Left ventricle myocardium inferior (tissue), 1 donor: ENCODE measurements at regions not wholly inside any gene's neighbourhood (a gene's known extent, or its start where the extent isn't known, plus 50 kb on each side); places are given as distances from the start of the nearest gene placed in this dataset.

ENCODE experiments used
- DNase-seq: peaks from one replicate; pipeline ENCODE4 v3.0.0-alpha.2; 2020
- H3K27ac ChIP-seq: fragments of 200-600 bp; replicated peaks from 2 replicates; pipeline ENCODE4 v1.8.0; 2021
- H3K27me3 ChIP-seq: fragments of 200-600 bp; 2 replicates; pipeline ENCODE4 v1.8.0; 2021; ENCODE audit warnings: low read depth
- H3K36me3 ChIP-seq: fragments of 200-600 bp; 2 replicates; pipeline ENCODE4 v1.8.0; 2021
- H3K4me1 ChIP-seq: fragments of 200-600 bp; 2 replicates; pipeline ENCODE4 v1.8.0; 2021
- H3K4me3 ChIP-seq: fragments of 200-600 bp; 2 replicates; pipeline ENCODE4 v1.8.0; 2021; ENCODE audit warnings: mild to moderate bottlenecking, moderate library complexity
- H3K9me3 ChIP-seq: fragments of 200-600 bp; replicated peaks from 2 replicates; pipeline ENCODE4 v1.8.0; 2021
- CTCF ChIP-seq: fragments of 200-600 bp; IDR thresholded peaks from 2 replicates; pipeline ENCODE4 v1.8.0; 2021; ENCODE audit warnings: antibody characterized with exemption, mild to moderate bottlenecking, borderline replicate concordance
- intact Hi-C: fragments of 100-400 bp; cut with micrococcal nuclease; formaldehyde crosslinking; loops from one replicate; pipeline ENCODE4 v1.11.0; 2022
- donor health status: DM: no; HTN: yes; CAD: no; lungs with severe emphysema.

DNA sequence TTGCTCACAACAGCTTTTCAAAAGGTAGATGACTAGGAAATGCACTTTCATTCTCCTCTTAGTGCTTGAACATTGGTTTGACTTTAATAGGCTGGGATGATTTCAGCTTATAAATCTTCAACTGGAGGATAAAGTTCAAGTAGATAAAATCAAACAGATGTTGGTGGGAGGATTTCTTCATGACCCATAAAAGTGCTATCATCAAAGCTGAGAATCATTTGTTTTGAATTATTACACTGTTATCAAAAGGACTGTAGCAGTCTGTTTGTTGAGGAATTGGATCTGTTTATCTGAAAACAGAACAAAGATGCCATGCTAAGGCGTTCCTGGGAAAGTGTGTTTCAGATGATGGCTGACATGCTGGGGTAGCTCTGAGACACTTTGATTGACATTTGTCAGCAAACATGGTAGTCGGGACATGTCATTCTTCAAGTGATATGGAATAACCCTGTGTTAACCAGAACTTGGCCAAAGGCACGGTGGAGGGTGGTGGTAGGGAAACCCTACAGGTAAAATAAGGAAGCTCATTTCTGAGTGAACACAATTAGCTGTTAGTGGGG lies 304.0 kb upstream of the PITX2 start:
- no peaks in the 10 kb centered on the region for H3K27me3 ChIP-seq
- intact Hi-C loops, result no loop called here
- H3K36me3 ChIP-seq, result no peaks in the 10 kb centered on the region
- no peaks in the 10 kb centered on the region for H3K4me1 ChIP-seq
- no peak overlapping the region for H3K27ac ChIP-seq
- TF ChIP-seq CTCF, result no peak
- no peak overlapping the region for H3K4me3 ChIP-seq
- no peaks in the 10 kb centered on the region for H3K9me3 ChIP-seq
- no peak for DNase-seq

DNA sequence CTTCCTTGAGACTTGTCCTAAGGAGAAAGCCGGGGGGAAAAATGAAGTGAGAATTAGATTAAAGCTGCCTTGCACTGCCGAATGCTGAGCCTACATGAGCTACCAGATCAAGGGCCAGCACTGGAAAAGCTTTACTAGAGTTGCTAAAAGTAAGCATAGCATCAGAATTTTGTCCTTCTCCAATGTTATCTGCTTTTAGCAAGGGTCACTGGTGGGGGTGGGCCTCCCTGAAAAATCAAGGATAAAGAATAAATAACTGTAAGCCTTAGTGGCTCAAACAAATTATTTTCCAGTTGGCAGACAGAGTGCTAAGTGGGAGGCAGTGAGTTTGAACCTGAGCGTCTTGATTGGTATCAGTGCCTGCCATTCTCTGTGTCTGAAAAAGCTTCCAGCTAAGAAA lies 310.5 kb upstream of the PITX2 start:
- no peaks in the 10 kb centered on the region for H3K9me3 ChIP-seq
- H3K4me3 ChIP-seq, result no peak overlapping the region
- no peak for DNase-seq
- H3K4me1 ChIP-seq, result no peaks in the 10 kb centered on the region
- no peaks in the 10 kb centered on the region for H3K36me3 ChIP-seq
- H3K27ac ChIP-seq, result no peak overlapping the region
- no peaks in the 10 kb centered on the region for H3K27me3 ChIP-seq
- no peak for TF ChIP-seq CTCF
- intact Hi-C loops, result no loop called here

- no peak overlapping the region for H3K27ac ChIP-seq
- no peak for TF ChIP-seq CTCF
- H3K27me3 ChIP-seq, result no peaks in the 10 kb centered on the region
- intact Hi-C loops, result no loop called here
- no peak overlapping the region for H3K4me3 ChIP-seq
- no peaks in the 10 kb centered on the region for H3K36me3 ChIP-seq
- H3K4me1 ChIP-seq, result no peaks in the 10 kb centered on the region
- DNase-seq, result no peak
- H3K9me3 ChIP-seq, result no peaks in the 10 kb centered on the region
Measured at GRCh38 chr4:110944501-110944900, 321.6 kb upstream of the PITX2 start.

DNA sequence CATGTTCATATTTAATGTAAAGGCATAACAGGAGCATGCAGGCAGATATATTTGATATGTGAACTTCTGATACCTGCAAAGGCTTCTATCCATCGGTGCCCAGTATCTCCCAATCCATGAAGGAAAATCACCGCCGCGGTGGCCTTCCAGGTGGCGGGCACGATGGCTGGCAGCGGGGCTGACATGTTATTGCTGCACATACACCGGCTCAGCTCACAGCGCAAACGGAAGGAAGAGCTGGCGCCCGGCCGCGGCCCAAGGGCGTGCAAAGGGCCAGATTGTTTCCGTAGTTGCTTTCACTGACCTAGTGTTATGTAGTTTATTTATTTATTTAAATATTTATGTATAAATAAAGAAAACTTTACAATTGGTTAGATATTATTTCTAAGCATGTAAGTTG lies 322.7 kb upstream of the PITX2 start:
- no peak for TF ChIP-seq CTCF
- H3K36me3 ChIP-seq, result no peaks in the 10 kb centered on the region
- no peak overlapping the region for H3K27ac ChIP-seq
- H3K9me3 ChIP-seq, result no peaks in the 10 kb centered on the region
- H3K4me1 ChIP-seq, result no peaks in the 10 kb centered on the region
- no peaks in the 10 kb centered on the region for H3K27me3 ChIP-seq
- DNase-seq, result no peak
- intact Hi-C loops, result no loop called here
- H3K4me3 ChIP-seq, result no peak overlapping the region

DNA sequence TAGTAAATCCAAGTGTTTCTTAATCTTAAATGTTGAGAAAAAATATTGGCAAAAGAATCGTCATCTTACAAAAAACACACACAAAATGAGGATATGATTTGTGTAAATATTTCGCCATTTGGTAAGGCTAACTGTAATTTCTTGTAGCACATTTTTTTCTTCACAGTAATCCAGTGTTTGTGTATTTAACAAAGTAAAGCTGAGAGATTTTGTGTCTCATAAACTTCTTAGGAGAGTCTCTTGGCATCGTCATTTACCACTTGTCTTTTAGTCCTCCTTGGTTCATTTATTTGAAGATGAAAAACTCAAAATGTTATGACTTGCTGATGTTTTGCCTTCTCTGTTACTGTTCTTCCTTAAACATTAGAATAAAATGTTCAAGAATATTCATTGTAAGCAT lies 326.7 kb upstream of the PITX2 start:
- no peaks in the 10 kb centered on the region for H3K36me3 ChIP-seq
- H3K4me3 ChIP-seq, result no peak overlapping the region
- H3K27me3 ChIP-seq, result no peaks in the 10 kb centered on the region
- intact Hi-C loops, result no loop called here
- H3K4me1 ChIP-seq, result no peaks in the 10 kb centered on the region
- DNase-seq, result no peak
- H3K9me3 ChIP-seq, result no peaks in the 10 kb centered on the region
- TF ChIP-seq CTCF, result no peak
- no peak overlapping the region for H3K27ac ChIP-seq

DNA sequence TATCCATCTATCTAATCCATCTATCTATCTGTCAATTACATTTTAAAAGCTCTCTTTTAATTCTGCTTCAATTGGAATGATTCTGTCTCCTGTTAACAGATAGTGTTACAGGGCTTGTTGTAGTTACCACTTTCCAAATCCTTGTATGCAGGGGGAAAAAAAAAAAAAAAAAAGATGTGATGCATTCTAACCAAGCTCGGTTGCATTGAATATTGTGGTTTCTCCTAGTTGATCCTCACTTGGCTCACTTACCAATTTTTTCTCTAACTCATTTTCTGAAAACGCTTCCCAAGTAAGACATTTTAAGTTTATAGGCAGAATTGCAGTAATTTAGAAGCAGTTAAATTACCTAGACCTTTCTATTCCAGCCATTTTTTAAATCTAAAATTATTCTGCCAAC lies 327.9 kb upstream of the PITX2 start:
- DNase-seq, result no peak
- Histone ChIP-seq H3K36me3 (no peaks in the 10 kb centered on the region), H3K4me3 (no peak overlapping the region), H3K4me1 (no peaks in the 10 kb centered on the region), H3K27ac (no peak overlapping the region), H3K27me3 (no peaks in the 10 kb centered on the region), H3K9me3 (no peaks in the 10 kb centered on the region)
- intact Hi-C loops, result no loop called here
- TF ChIP-seq CTCF, result no peak
